Liver (tissue), 3 donors: ENCODE measurements at regions not wholly inside any gene's neighbourhood (a gene's known extent, or its start where the extent isn't known, plus 50 kb on each side); places are given as distances from the start of the nearest gene placed in this dataset.

Experiments
- CTCF ChIP-seq: fragments of 150-350 bp; IDR thresholded peaks from 2 replicates; pipeline ENCODE4 v1.5.1; 2017; ENCODE audit warnings: improper control_type of control experiment, low read depth, low read length; ENCODE audit not compliant: missing input control
- EGR1 ChIP-seq, 2 donors: IDR thresholded peaks; 2 replicates each; pipeline ENCODE4 v1.6.1; 2016 to 2018; ENCODE audit warnings: antibody characterized with exemption in 2 of 2, low read depth in 2 of 2
- YY1 ChIP-seq: IDR thresholded peaks from 2 replicates; pipeline ENCODE4 v1.6.1; 2016; ENCODE audit warnings: antibody characterized with exemption, mild to moderate bottlenecking
- donor health status: healthy.
- donor health status: healthy.

- TF ChIP-seq EGR1 (IDR thresholded peaks at IDR 0.05; ENCODE audit: low read depth in 2 of 2) (no peak), CTCF (no peak), YY1 (no peak)
Measured at GRCh38 chr6:44053760-44054556, 73.3 kb downstream of the MRPL14 start.
